ENCODE measurements at regions not wholly inside any gene's neighbourhood (a gene's known extent, or its start where the extent isn't known, plus 50 kb on each side); places are given as distances from the start of the nearest gene placed in this dataset.

DNA sequence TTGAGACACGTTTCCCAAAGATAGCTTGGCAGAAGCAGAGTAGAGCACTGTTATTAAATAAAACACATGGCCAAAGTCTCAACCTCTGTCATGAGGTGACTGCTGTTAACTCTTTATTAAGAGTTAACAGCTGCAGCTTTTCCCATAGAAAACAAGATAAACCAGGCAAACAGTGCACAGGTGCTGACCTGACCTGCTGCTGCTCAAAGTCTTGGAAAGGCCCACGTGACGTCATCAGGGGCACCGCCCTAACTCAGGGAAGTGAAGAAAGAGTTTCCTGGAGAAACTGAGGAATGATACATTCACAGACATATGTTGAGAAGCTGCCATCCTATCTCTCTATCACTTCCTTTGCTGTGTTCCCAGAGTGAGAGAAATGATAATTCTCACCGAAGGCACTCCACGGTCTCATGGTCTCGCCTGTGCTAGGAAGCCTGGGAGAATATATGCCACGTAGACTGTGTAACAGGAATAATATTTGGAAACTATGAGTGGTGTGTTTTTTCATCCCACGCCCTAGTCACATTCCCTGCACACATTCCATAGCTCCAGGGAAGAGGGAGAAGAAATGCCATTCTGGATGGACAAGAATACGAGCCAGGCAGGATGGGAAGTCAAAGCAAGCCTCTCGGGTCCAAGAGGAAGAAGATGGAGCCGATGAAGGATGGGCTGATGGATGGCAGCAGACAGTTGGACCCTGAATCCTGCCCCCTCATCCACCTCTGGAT, 146.2 kb upstream of the NFE2L3 start:
- no peak overlapping the region for H3K4me3 Mint-ChIP-seq
- intact Hi-C loops (cut with micrococcal nuclease), result no loop called here
- H3K27me3 Mint-ChIP-seq, result peaks cover 13% of the 10 kb centered on the region
- POLR2A ChIA-PET, result no interaction called here
- H3K27ac Mint-ChIP-seq, result no peak overlapping the region
- ATAC-seq, result no peak
- no peaks in the 10 kb centered on the region for H3K9me3 Mint-ChIP-seq
- H3K36me3 Mint-ChIP-seq (ENCODE audit: low read depth), result no peaks in the 10 kb centered on the region
- TF ChIP-seq, protein P1, sequence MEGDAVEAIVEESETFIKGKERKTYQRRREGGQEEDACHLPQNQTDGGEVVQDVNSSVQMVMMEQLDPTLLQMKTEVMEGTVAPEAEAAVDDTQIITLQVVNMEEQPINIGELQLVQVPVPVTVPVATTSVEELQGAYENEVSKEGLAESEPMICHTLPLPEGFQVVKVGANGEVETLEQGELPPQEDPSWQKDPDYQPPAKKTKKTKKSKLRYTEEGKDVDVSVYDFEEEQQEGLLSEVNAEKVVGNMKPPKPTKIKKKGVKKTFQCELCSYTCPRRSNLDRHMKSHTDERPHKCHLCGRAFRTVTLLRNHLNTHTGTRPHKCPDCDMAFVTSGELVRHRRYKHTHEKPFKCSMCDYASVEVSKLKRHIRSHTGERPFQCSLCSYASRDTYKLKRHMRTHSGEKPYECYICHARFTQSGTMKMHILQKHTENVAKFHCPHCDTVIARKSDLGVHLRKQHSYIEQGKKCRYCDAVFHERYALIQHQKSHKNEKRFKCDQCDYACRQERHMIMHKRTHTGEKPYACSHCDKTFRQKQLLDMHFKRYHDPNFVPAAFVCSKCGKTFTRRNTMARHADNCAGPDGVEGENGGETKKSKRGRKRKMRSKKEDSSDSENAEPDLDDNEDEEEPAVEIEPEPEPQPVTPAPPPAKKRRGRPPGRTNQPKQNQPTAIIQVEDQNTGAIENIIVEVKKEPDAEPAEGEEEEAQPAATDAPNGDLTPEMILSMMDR (IDR thresholded peaks at IDR 0.05), result no peak
- no peaks in the 10 kb centered on the region for H3K4me1 Mint-ChIP-seq (ENCODE audit: low read depth)
- no peak for DNase-seq
- CTCF ChIA-PET, result no interaction called here

DNA sequence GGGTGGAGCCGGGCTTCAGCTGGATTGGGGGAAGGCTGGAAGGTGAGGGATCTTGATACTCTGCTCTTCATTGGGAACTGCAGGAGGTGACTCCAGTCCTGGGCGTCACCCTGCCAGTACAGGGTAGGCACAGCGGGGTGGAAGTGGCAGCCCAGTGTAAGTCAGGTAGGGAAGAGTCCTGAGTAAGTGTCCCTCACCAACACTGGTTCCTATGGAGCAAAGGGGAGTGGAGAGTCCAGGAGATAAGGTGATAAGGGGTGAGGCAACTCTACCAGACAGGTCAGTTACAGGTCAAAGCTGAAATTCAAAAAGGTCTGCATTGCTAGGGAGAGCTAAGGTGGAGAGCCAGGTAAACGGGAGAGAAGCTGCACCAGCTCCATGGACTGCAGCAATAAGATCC, 145.6 kb upstream of the NFE2L3 start:
- DNase-seq (no peak), ATAC-seq (no peak)
- no peak overlapping the region for H3K27ac Mint-ChIP-seq
- no peaks in the 10 kb centered on the region for H3K9me3 Mint-ChIP-seq
- intact Hi-C loops (cut with micrococcal nuclease), result no loop called here
- no peaks in the 10 kb centered on the region for H3K36me3 Mint-ChIP-seq (ENCODE audit: low read depth)
- TF ChIP-seq, protein P1 (IDR thresholded peaks at IDR 0.05), result no peak
- H3K4me3 Mint-ChIP-seq, result no peak overlapping the region
- POLR2A ChIA-PET, result no interaction called here
- peaks cover 13% of the 10 kb centered on the region for H3K27me3 Mint-ChIP-seq
- H3K4me1 Mint-ChIP-seq (ENCODE audit: low read depth), result no peaks in the 10 kb centered on the region
- CTCF ChIA-PET, result no interaction called here

DNA sequence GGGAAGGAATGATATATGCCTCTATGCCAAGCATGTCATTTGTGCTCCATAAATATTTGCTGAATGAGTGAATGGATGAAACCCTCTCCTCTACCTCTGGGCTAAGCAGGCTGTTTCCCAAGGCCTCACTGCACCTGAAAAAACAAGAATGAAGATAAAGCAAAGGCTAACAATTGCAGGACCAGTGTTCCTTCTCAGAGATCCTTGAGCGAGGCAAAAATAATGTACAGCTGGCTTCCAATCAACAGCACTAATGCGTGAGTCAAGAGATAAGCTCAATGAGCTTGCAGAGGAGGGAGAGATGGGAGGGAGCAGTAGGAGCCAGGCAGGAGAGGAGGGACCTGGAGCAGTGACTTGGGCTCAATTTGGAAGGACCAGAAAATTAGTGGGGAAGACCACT, 144.5 kb upstream of the NFE2L3 start:
- Mint-ChIP-seq H3K36me3 (ENCODE audit: low read depth) (no peaks in the 10 kb centered on the region), H3K9me3 (no peaks in the 10 kb centered on the region), H3K27ac (no peak overlapping the region), H3K4me1 (ENCODE audit: low read depth) (no peaks in the 10 kb centered on the region), H3K27me3 (peaks cover 9% of the 10 kb centered on the region), H3K4me3 (no peak overlapping the region)
- no peak for DNase-seq
- intact Hi-C loops (cut with micrococcal nuclease), result no loop called here
- ATAC-seq, result no peak
- POLR2A ChIA-PET, result no interaction called here
- TF ChIP-seq, protein P1 (IDR thresholded peaks at IDR 0.05), result no peak
- CTCF ChIA-PET, result no interaction called here

- no peak for ATAC-seq
- ChIA-PET POLR2A (interaction anchor here (1.5 kb wide), 1 partner anchor 21 kb away, joined by 3 read pairs; no protein-coding TSS in a partner anchor), CTCF (no interaction called here)
- Mint-ChIP-seq H3K4me3 (no peak overlapping the region), H3K9me3 (no peaks in the 10 kb centered on the region), H3K27me3 (peaks cover 6% of the 10 kb centered on the region), H3K27ac (no peak overlapping the region), H3K36me3 (ENCODE audit: low read depth) (no peaks in the 10 kb centered on the region), H3K4me1 (ENCODE audit: low read depth) (no peaks in the 10 kb centered on the region)
- DNase-seq, result no peak
- intact Hi-C loops (cut with micrococcal nuclease), result no loop called here
- TF ChIP-seq, protein P1 (IDR thresholded peaks at IDR 0.05), result no peak
Measured at GRCh38 chr7:26008428-26008827, 143.6 kb upstream of the NFE2L3 start.

- intact Hi-C loops (cut with micrococcal nuclease), result no loop called here
- Mint-ChIP-seq H3K4me3 (no peak overlapping the region), H3K36me3 (ENCODE audit: low read depth) (no peaks in the 10 kb centered on the region), H3K9me3 (no peaks in the 10 kb centered on the region), H3K27ac (no peak overlapping the region), H3K4me1 (ENCODE audit: low read depth) (no peaks in the 10 kb centered on the region), H3K27me3 (peaks cover 6% of the 10 kb centered on the region)
- no peak for DNase-seq
- CTCF ChIA-PET, result no interaction called here
- POLR2A ChIA-PET, result no interaction called here
- no peak for ATAC-seq
- TF ChIP-seq, protein P1 (IDR thresholded peaks at IDR 0.05), result no peak
Measured at GRCh38 chr7:26011039-26011696, 140.8 kb upstream of the NFE2L3 start.

Data from activated CD8-positive, alpha-beta T cell treated with anti-CD3 and anti-CD28 coated beads for 36 hours (primary cell).